Right lobe of liver (tissue), 6 donors: ENCODE measurements at regions not wholly inside any gene's neighbourhood (a gene's known extent, or its start where the extent isn't known, plus 50 kb on each side); places are given as distances from the start of the nearest gene placed in this dataset.

Source experiments
- ATAC-seq, 4 donors: fragments of 200-7000 bp; cut with Tn5 transposase; one replicate each; pipeline ENCODE4 v1.9.1; 2020; ENCODE audit warnings: mild to moderate bottlenecking in 4 of 4, moderate library complexity in 4 of 4
- DNase-seq, 3 donors: peaks; one replicate each; pipeline ENCODE4 v3.0.0-alpha.2; 2020
- H3K27ac ChIP-seq, 3 donors: fragments of 200-600 bp; one replicate each; pipeline ENCODE4 v1.8.0; 2022
- H3K27me3 ChIP-seq, 2 donors: fragments of 200-600 bp; one replicate each; pipeline ENCODE4 v1.8.0; 2022
- H3K36me3 ChIP-seq, 4 donors: fragments of 200-600 bp; sonication (generic) in 1 of 4; one replicate each; pipeline versions ENCODE4 v1.5.1 to v1.8.0; 2017 to 2022; ENCODE audit warnings: control low read depth in 1 of 4
- H3K4me1 ChIP-seq, 4 donors: fragments of 200-600 bp; sonication (generic) in 1 of 4; one replicate each; pipeline versions ENCODE4 v1.5.1 to v1.8.0; 2017 to 2022; ENCODE audit warnings: control low read depth in 1 of 4
- H3K4me3 ChIP-seq, 3 donors: fragments of 200-600 bp; one replicate each; pipeline ENCODE4 v1.8.0; 2022
- H3K9me3 ChIP-seq, 4 donors: fragments of 200-600 bp; sonication (generic) in 1 of 4; one replicate each; pipeline versions ENCODE4 v1.5.1 to v1.8.0; 2017 to 2022; ENCODE audit warnings: control low read depth in 1 of 4
- CTCF ChIP-seq, 4 donors: fragments of 200-600 bp in 3 of 4; fragments of 450-650 bp in 1 of 4; IDR thresholded peaks; one replicate each; pipeline versions ENCODE4 v1.5.1 to v1.8.0; 2016 to 2022; ENCODE audit warnings: antibody characterized with exemption in 4 of 4, mild to moderate bottlenecking in 2 of 4
- POLR2A ChIP-seq: fragments of 450-650 bp; IDR thresholded peaks from one replicate; pipeline ENCODE4 v1.6.1; 2017; ENCODE audit warnings: antibody characterized with exemption, mild to moderate bottlenecking
- WGBS: methylation state at CpG from one replicate; pipeline ENCODE4 v1.1.6; 2018; ENCODE audit warnings: low coverage, low lambda C conversion rate; ENCODE audit not compliant: insufficient coverage; ENCODE audit errors: missing lambda C conversion rate; 5-methylcytosine and 5-hydroxymethylcytosine counted together
- intact Hi-C, 2 donors: fragments of 100-400 bp; cut with DNase I; formaldehyde crosslinking; loops; one replicate each; pipeline versions ENCODE4 v1.11.2 to v1.14.1; 2022
- donor health status: DM: no; HTN: yes; CAD: no.
- donor health status: DM: no; HTN: no; CAD: no.
- donor health status: DM: no; HTN: no; CAD: no.
- donor health status: DM: no; HTN: yes; CAD: no.
- donor health status: DM: no; HTN: yes; CAD: no.

GRCh38 chrY:8622156-8622555, 715.1 kb upstream of the TSPY4 start:
- intact Hi-C loops: no loop called here
- ATAC-seq (no peak), DNase-seq (no peak)
- whole genome bisulfite sequencing: no CpG with 5 or more reads among the region's 1 CpG
- Histone ChIP-seq H3K4me3 (no peak overlapping the region), H3K27me3 (no peaks in the 10 kb centered on the region), H3K36me3 (no peaks in the 10 kb centered on the region), H3K4me1 (no peaks in the 10 kb centered on the region), H3K9me3 (no peaks in the 10 kb centered on the region), H3K27ac (no peak overlapping the region)
- TF ChIP-seq POLR2A (no peak), CTCF (IDR thresholded peaks at IDR 0.05) (no peak)

DNA sequence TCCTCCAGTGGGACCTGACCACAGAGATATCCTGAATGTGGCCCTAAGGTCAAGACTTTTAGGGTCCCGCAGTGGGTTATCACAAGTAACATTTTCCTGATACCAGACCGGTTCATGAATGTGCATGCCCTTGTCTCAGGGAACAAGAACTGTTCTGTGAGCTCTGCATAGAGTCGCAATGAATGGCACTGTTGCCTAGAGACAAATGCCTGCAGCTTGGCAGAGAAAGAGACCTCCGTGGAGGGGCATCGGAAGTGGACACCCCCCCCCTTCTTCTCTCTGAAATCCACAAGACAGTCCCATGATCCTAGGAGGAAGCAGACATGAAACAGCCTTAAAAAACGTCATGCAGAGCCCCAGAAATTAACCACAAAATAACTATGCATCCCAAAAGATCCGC, 714.4 kb upstream of the TSPY4 start:
- no peaks in the 10 kb centered on the region for H3K9me3 ChIP-seq
- H3K36me3 ChIP-seq: no peaks in the 10 kb centered on the region
- no CpG with 5 or more reads among the region's 7 CpGs for WGBS
- H3K27ac ChIP-seq: no peak overlapping the region
- no peaks in the 10 kb centered on the region for H3K27me3 ChIP-seq
- DNase-seq: no peak
- no peaks in the 10 kb centered on the region for H3K4me1 ChIP-seq
- intact Hi-C loops: no loop called here
- H3K4me3 ChIP-seq: no peak overlapping the region
- TF ChIP-seq CTCF (IDR thresholded peaks at IDR 0.05) (no peak), POLR2A (no peak)
- ATAC-seq: no peak

DNA sequence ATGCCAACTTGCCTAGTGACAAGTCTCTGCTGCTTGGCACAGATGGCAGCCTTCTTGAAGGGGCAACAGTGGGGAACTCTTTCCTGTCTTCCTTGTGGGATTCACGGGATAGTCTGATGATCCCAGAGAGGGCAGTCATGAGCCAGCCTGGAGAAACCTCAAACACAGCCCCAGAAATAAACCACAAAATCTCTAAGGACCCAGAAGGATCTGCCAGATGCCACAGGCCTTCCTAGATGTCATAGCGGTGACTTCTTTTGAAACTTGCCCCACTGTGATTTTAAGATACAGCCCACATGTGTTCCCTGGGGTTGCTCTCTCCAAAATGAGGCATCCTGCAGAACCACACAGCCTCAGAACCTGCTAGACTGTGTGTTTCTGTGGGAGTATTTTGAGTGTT, 707.6 kb upstream of the TSPY4 start:
- ATAC-seq (no peak), DNase-seq (no peak)
- Histone ChIP-seq H3K36me3 (no peaks in the 10 kb centered on the region), H3K4me1 (no peaks in the 10 kb centered on the region), H3K27ac (no peak overlapping the region), H3K4me3 (no peak overlapping the region), H3K9me3 (no peaks in the 10 kb centered on the region), H3K27me3 (no peaks in the 10 kb centered on the region)
- TF ChIP-seq POLR2A (no peak), CTCF (IDR thresholded peaks at IDR 0.05) (no peak)
- WGBS: no CpG with 5 or more reads among the region's 2 CpGs
- intact Hi-C loops: no loop called here

GRCh38 chrY:8638111-8638510, 699.2 kb upstream of the TSPY4 start:
- Histone ChIP-seq H3K4me3 (no peak overlapping the region), H3K36me3 (no peaks in the 10 kb centered on the region), H3K9me3 (no peaks in the 10 kb centered on the region), H3K4me1 (no peaks in the 10 kb centered on the region), H3K27ac (no peak overlapping the region), H3K27me3 (no peaks in the 10 kb centered on the region)
- WGBS: no CpG with 5 or more reads among the region's 5 CpGs
- intact Hi-C loops: no loop called here
- DNase-seq (no peak), ATAC-seq (no peak)
- TF ChIP-seq POLR2A: no peak
- no peak for TF ChIP-seq CTCF (IDR thresholded peaks at IDR 0.05)

GRCh38 chrY:8644926-8645325, 692.3 kb upstream of the TSPY4 start:
- no peak for DNase-seq
- H3K27me3 ChIP-seq: no peaks in the 10 kb centered on the region
- intact Hi-C loops: no loop called here
- H3K4me1 ChIP-seq: no peaks in the 10 kb centered on the region
- ATAC-seq: no peak
- WGBS: no CpG with 5 or more reads among the region's 3 CpGs
- no peak overlapping the region for H3K27ac ChIP-seq
- H3K9me3 ChIP-seq: no peaks in the 10 kb centered on the region
- no peak overlapping the region for H3K4me3 ChIP-seq
- H3K36me3 ChIP-seq: no peaks in the 10 kb centered on the region
- no peak for TF ChIP-seq CTCF (IDR thresholded peaks at IDR 0.05)
- TF ChIP-seq POLR2A: no peak
